ENCODE measurements at regions not wholly inside any gene's neighbourhood (a gene's known extent, or its start where the extent isn't known, plus 50 kb on each side); places are given as distances from the start of the nearest gene placed in this dataset.

GRCh38 chr2:111640480-111640879 is 243.5 kb downstream of the ANAPC1 start:
- Histone ChIP-seq H3K79me2 (ENCODE audit: insufficient read depth, low read length) (no peaks in the 10 kb centered on the region), H2BK20ac (ENCODE audit: low read depth, low read length, poor library complexity, severe bottlenecking) (no peak overlapping the region), H3K14ac (ENCODE audit: insufficient read depth, low read length) (no peak overlapping the region), H3K23me2 (ENCODE audit: insufficient read length, low read depth, low read length, poor library complexity, severe bottlenecking) (no peaks in the 10 kb centered on the region), H3K23ac (ENCODE audit: insufficient read length, low read depth, low read length) (no peak overlapping the region), H2AFZ (ENCODE audit: low read length) (no peak overlapping the region), H3K18ac (ENCODE audit: insufficient read length, low read depth, low read length) (no peak overlapping the region), H2BK12ac (ENCODE audit: insufficient read length, low read depth, low read length) (no peak overlapping the region), H2BK120ac (ENCODE audit: low read depth, low read length, poor library complexity, severe bottlenecking) (no peak overlapping the region), H3T11ph (ENCODE audit: low read length) (no peak overlapping the region), H2AK5ac (ENCODE audit: insufficient read length, low read length) (no peak overlapping the region), H3K9ac (ENCODE audit: extremely low read depth, insufficient read length, low read length) (no peak overlapping the region), H3K27ac (ENCODE audit: insufficient read length, low read depth, low read length) (no peak overlapping the region), H3K56ac (ENCODE audit: insufficient read length, low read depth, low read length) (no peak overlapping the region), H3K4ac (ENCODE audit: low read depth, low read length) (no peak overlapping the region), H3K79me1 (ENCODE audit: insufficient read depth, low read depth, low read length, poor library complexity, severe bottlenecking) (no peaks in the 10 kb centered on the region), H3K27me3 (ENCODE audit: insufficient read depth, low read length) (no peaks in the 10 kb centered on the region), H4K5ac (ENCODE audit: insufficient read length, low read depth, low read length) (no peak overlapping the region), H3K4me2 (ENCODE audit: insufficient read depth, insufficient read length, low read length) (no peak overlapping the region), H4K91ac (ENCODE audit: insufficient read length, low read depth, low read length) (no peak overlapping the region), H3K4me1 (ENCODE audit: insufficient read depth, low read length) (no peaks in the 10 kb centered on the region), H2BK15ac (ENCODE audit: low read depth, low read length) (no peak overlapping the region), H4K8ac (replicated peaks; ENCODE audit: insufficient read length, low read depth, low read length) (no peak overlapping the region), H4K20me1 (ENCODE audit: control insufficient read depth, insufficient read depth, insufficient read length) (no peaks in the 10 kb centered on the region), H3K9me3 (ENCODE audit: control insufficient read depth, low read depth, low read length) (no peaks in the 10 kb centered on the region), H2BK5ac (ENCODE audit: insufficient read length, low read length) (no peak overlapping the region)
- H3K27ac Mint-ChIP-seq: no peak overlapping the region
- no peak for TF ChIP-seq CTCF (conservative IDR thresholded peaks at IDR 0.05)
- peaks cover 3% of the 10 kb centered on the region for H3K27me3 Mint-ChIP-seq (ENCODE audit: low read depth)
- no CpG with 5 or more reads among the region's 2 CpGs for WGBS (ENCODE audit: extremely low coverage, insufficient read length, low lambda C conversion rate)
- no peak for DNase-seq
- no peak overlapping the region for H3K4me3 Mint-ChIP-seq
- H3K36me3 Mint-ChIP-seq (ENCODE audit: insufficient read depth in 1 of 3, low read depth in 3 of 3): peaks cover 0 to 5% (median 2%) of the 10 kb centered on the region in 3 experiments; a peak in 2 of 7 replicates
- H3K9me3 Mint-ChIP-seq: peaks cover 2 to 3% of the 10 kb centered on the region in 2 experiments; a peak in 4 of 5 replicates
- H3K4me1 Mint-ChIP-seq: no peaks in the 10 kb centered on the region

Measured in H9 (cell line).